Loucy (cell line): ENCODE measurements at regions not wholly inside any gene's neighbourhood (a gene's known extent, or its start where the extent isn't known, plus 50 kb on each side); places are given as distances from the start of the nearest gene placed in this dataset.

Source experiments
- H2AFZ ChIP-seq: fragments of 200-600 bp; sonication (generic); 2 replicates; pipeline ENCODE4 v1.6.0; 2016; ENCODE audit warnings: antibody characterized with exemption, mild to moderate bottlenecking, low read length, moderate library complexity
- H3F3A ChIP-seq: fragments of 200-600 bp; 2 replicates; pipeline ENCODE4 v1.6.0; 2016; ENCODE audit warnings: antibody characterized with exemption, low read depth, mild to moderate bottlenecking
- H3K27me3 ChIP-seq: fragments of 200-600 bp; sonication (generic); 2 replicates; pipeline ENCODE4 v1.6.1; 2014; ENCODE audit warnings: low read length, mild to moderate bottlenecking; ENCODE audit not compliant: insufficient read depth, poor library complexity, severe bottlenecking
- H3K36me3 ChIP-seq: fragments of 200-600 bp; sonication (generic); 2 replicates; pipeline ENCODE4 v1.6.1; 2016; ENCODE audit warnings: low read length; ENCODE audit not compliant: insufficient read depth
- H3K4me1 ChIP-seq: fragments of 200-600 bp; sonication (generic); 2 replicates; pipeline ENCODE4 v1.5.1; 2014; ENCODE audit warnings: low read length, mild to moderate bottlenecking; ENCODE audit not compliant: insufficient read depth, poor library complexity, severe bottlenecking
- H3K4me2 ChIP-seq: fragments of 200-600 bp; sonication (generic); 2 replicates; pipeline ENCODE4 v1.6.0; 2014; ENCODE audit warnings: antibody characterized with exemption, low read length, low read depth, mild to moderate bottlenecking; ENCODE audit not compliant: poor library complexity, severe bottlenecking
- H3K4me3 ChIP-seq: fragments of 200-600 bp; sonication (generic); 2 replicates; pipeline ENCODE4 v1.5.1; 2014; ENCODE audit warnings: low read length, mild to moderate bottlenecking, mixed read lengths; ENCODE audit not compliant: poor library complexity, severe bottlenecking
- H3K79me2 ChIP-seq: fragments of 200-600 bp; sonication (generic); 2 replicates; pipeline ENCODE4 v1.6.1; 2014; ENCODE audit warnings: low read length; ENCODE audit not compliant: insufficient read depth
- H3K9ac ChIP-seq: fragments of 200-600 bp; sonication (generic); 2 replicates; pipeline ENCODE4 v1.6.0; 2014; ENCODE audit warnings: mild to moderate bottlenecking, low read depth, low read length, moderate library complexity; ENCODE audit not compliant: poor library complexity, severe bottlenecking
- H3K9me2 ChIP-seq: fragments of 200-600 bp; sonication (generic); replicated peaks from 2 replicates; pipeline ENCODE4 v1.6.1; 2016; ENCODE audit warnings: low read depth, low read length, mixed read lengths
- H3K9me3 ChIP-seq: fragments of 200-600 bp; sonication (generic); 2 replicates; pipeline ENCODE4 v1.6.1; 2014; ENCODE audit warnings: mild to moderate bottlenecking, antibody characterized with exemption, low read length, low read depth; ENCODE audit not compliant: insufficient read depth
- H4K20me1 ChIP-seq: fragments of 200-600 bp; sonication (generic); 2 replicates; pipeline ENCODE4 v1.6.0; 2014; ENCODE audit warnings: antibody characterized with exemption, low read length, mild to moderate bottlenecking; ENCODE audit not compliant: insufficient read depth, poor library complexity, severe bottlenecking
- CTCF ChIP-seq: fragments of 200-600 bp; sonication (generic); conservative IDR thresholded peaks from 2 replicates; pipeline ENCODE4 v1.5.1; 2014; ENCODE audit warnings: mild to moderate bottlenecking, antibody characterized with exemption, low read length
- EZH2phosphoT487 ChIP-seq: fragments of 200-600 bp; IDR thresholded peaks from 2 replicates; pipeline ENCODE4 v1.6.1; 2018; ENCODE audit warnings: antibody characterized with exemption, mild to moderate bottlenecking, moderate library complexity, borderline replicate concordance

DNA sequence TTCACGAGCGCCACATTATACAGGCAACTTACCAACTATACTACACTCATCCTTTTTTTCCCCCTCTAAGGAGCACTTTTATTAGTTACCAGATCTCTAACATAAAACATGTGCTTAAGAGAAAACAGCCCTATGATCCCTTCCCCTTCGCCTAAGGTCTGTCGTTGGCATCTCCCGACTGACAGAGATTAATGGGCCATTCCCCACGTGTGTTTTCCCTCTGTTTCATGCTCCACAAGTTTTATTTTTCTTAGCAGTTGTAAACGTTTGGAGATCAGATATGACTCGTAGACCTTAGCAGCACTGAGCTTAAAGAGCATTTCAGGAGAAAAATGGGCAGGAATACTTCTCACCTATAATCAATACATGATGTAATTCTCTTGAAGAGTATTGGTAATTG is 51.4 kb upstream of the FZD10 start:
- no peaks in the 10 kb centered on the region for H3K9me3 ChIP-seq
- no peaks in the 10 kb centered on the region for H3K9me2 ChIP-seq
- no peak overlapping the region for H3K4me2 ChIP-seq
- H3K4me3 ChIP-seq = no peak overlapping the region
- no peaks in the 10 kb centered on the region for H4K20me1 ChIP-seq
- H3K9ac ChIP-seq = no peak overlapping the region
- H3F3A ChIP-seq = no peaks in the 10 kb centered on the region
- no peak overlapping the region for H2AFZ ChIP-seq
- H3K4me1 ChIP-seq = no peaks in the 10 kb centered on the region
- no peaks in the 10 kb centered on the region for H3K36me3 ChIP-seq
- no peak for TF ChIP-seq CTCF
- no peak for TF ChIP-seq EZH2phosphoT487
- no peaks in the 10 kb centered on the region for H3K27me3 ChIP-seq
- no peaks in the 10 kb centered on the region for H3K79me2 ChIP-seq

- no peaks in the 10 kb centered on the region for H3K9me3 ChIP-seq
- no peaks in the 10 kb centered on the region for H4K20me1 ChIP-seq
- no peak for TF ChIP-seq EZH2phosphoT487
- TF ChIP-seq CTCF = no peak
- no peak overlapping the region for H3K9ac ChIP-seq
- H3K4me2 ChIP-seq = no peak overlapping the region
- H3K4me3 ChIP-seq = no peak overlapping the region
- H3F3A ChIP-seq = no peaks in the 10 kb centered on the region
- no peaks in the 10 kb centered on the region for H3K9me2 ChIP-seq
- no peak overlapping the region for H2AFZ ChIP-seq
- H3K36me3 ChIP-seq = no peaks in the 10 kb centered on the region
- no peaks in the 10 kb centered on the region for H3K27me3 ChIP-seq
- no peaks in the 10 kb centered on the region for H3K79me2 ChIP-seq
- no peaks in the 10 kb centered on the region for H3K4me1 ChIP-seq
These were observed 50.2 kb upstream of the FZD10 start for GRCh38 chr12:130111965-130112496.
